K562 (cell line): ENCODE measurements at regions not wholly inside any gene's neighbourhood (a gene's known extent, or its start where the extent isn't known, plus 50 kb on each side); places are given as distances from the start of the nearest gene placed in this dataset.

Source experiments
- ATAC-seq: fragments of 200-7000 bp; cut with Tn5 transposase; 3 replicates; pipeline ENCODE4 v1.9.1; 2020; ENCODE audit warnings: moderate library complexity
- BruUV-seq: library from RNA; stranded (reverse); fragments of 400-500 nt; replicated peaks from 2 replicates; lab custom pipeline; 2021; lab: Mats Ljungman, UMichigan
- CTCF ChIA-PET: fragments of 300-600 bp; formaldehyde crosslinking; extraction: SDS; loops from one replicate; lab custom pipeline; 2021; ENCODE audit warnings: low intra/inter-chr PET ratio; lab: Yijun Ruan, JAX
- POLR2A ChIA-PET: fragments of 300-600, 350-650 bp; sonication (Branson Sonifier 250); formaldehyde crosslinking; extraction: SDS; loops from one replicate; lab custom pipeline; 2021; ENCODE audit warnings: antibody characterized with exemption, inconsistent platforms; lab: Yijun Ruan, JAX
- DNase-seq, 4 experiments: peaks; one replicate each; pipeline versions ENCODE4 v3.0.0 to v3.0.0-alpha.2; 2011 to 2018; ENCODE audit warnings: low spot score in 3 of 4, mixed read lengths in 3 of 4; ENCODE audit errors: extremely low read depth in 1 of 4
- FAIRE-seq: peaks from 2 replicates; lab custom pipeline; 2011; peaks lifted over from hg19 to GRCh38; lab: Jason Lieb, UNC
- H2AFZ ChIP-seq: 2 replicates; pipeline ENCODE4 v1.6.0; 2011; ENCODE audit warnings: low read depth, low read length, control low read depth, inconsistent platforms
- H3K27ac ChIP-seq: fragments of 200-600 bp; 3 replicates; pipeline ENCODE4 v1.8.0; 2011; ENCODE audit warnings: low read depth, mild to moderate bottlenecking, control low read depth, inconsistent platforms, low read length, moderate library complexity, mixed read lengths; ENCODE audit errors: extremely low read depth
- H3K27me3 ChIP-seq, 2 experiments: fragments of 300-600 bp in 1 of 2; 2 replicates in 1 of 2; 3 replicates in 1 of 2; pipeline versions ENCODE4 v1.6.0 to v1.8.0; 2011; ENCODE audit warnings: inconsistent platforms in 2 of 2, low read length in 2 of 2, mild to moderate bottlenecking in 1 of 2, mixed read lengths in 1 of 2, moderate library complexity in 1 of 2; ENCODE audit not compliant: control insufficient read depth in 2 of 2, insufficient read depth in 2 of 2
- H3K36me3 ChIP-seq: fragments of 300-600 bp; 3 replicates; pipeline ENCODE4 v1.8.0; 2011; ENCODE audit warnings: mild to moderate bottlenecking, low read length, inconsistent platforms; ENCODE audit not compliant: control insufficient read depth, insufficient read depth
- H3K4me1 ChIP-seq, 2 experiments: fragments of 200-600 bp in 1 of 2; replicated peaks in 1 of 2; 2 replicates in 1 of 2; 3 replicates in 1 of 2; pipeline versions ENCODE4 v1.5.1 to v1.8.0; 2011; ENCODE audit warnings: inconsistent platforms in 2 of 2, low read length in 2 of 2, mild to moderate bottlenecking in 1 of 2, mixed read lengths in 1 of 2, moderate library complexity in 1 of 2; ENCODE audit not compliant: control insufficient read depth in 2 of 2, insufficient read depth in 2 of 2
- H3K4me2 ChIP-seq: 2 replicates; pipeline ENCODE4 v1.6.1; 2011; ENCODE audit warnings: low read length, control low read depth, inconsistent platforms, mixed read lengths; ENCODE audit not compliant: insufficient read depth
- H3K4me3 ChIP-seq: fragments of 200-600 bp; sonication (generic), shearing (Covaris generic); 2 replicates; pipeline ENCODE4 v1.5.1; 2016; ENCODE audit warnings: control low read depth, inconsistent platforms
- H3K79me2 ChIP-seq: fragments of 200-600 bp; 3 replicates; pipeline ENCODE4 v1.8.0; 2011; ENCODE audit warnings: low read length, inconsistent platforms; ENCODE audit not compliant: control insufficient read depth, insufficient read depth
- H3K9ac ChIP-seq, 2 experiments: 2 replicates each; pipeline versions ENCODE4 v1.6.0 to v1.6.1; 2011; ENCODE audit warnings: low read depth in 2 of 2, low read length in 2 of 2, control low read depth in 1 of 2, inconsistent platforms in 1 of 2, mild to moderate bottlenecking in 1 of 2, mixed read lengths in 1 of 2; ENCODE audit not compliant: insufficient read depth in 1 of 2
- H3K9me1 ChIP-seq: one replicate; pipeline ENCODE4 v1.6.0; 2011; ENCODE audit warnings: inconsistent platforms, mild to moderate bottlenecking, low read length, moderate library complexity; ENCODE audit not compliant: control insufficient read depth, insufficient read depth
- H3K9me3 ChIP-seq: replicated peaks from 2 replicates; pipeline ENCODE4 v1.5.1; 2011; ENCODE audit warnings: low read depth, low read length, inconsistent platforms; ENCODE audit not compliant: control insufficient read depth, insufficient read depth
- H4K20me1 ChIP-seq: replicated peaks from 2 replicates; pipeline ENCODE4 v1.6.1; 2011; ENCODE audit warnings: low read length, inconsistent platforms, mixed read lengths; ENCODE audit not compliant: control insufficient read depth, insufficient read depth
- CBX1 ChIP-seq: sonication (generic); IDR thresholded peaks from 2 replicates; pipeline ENCODE4 v1.6.1; 2016; ENCODE audit warnings: antibody characterized with exemption, low read depth, mild to moderate bottlenecking
- FIP1L1 ChIP-seq: fragments of 200-400 bp; formaldehyde crosslinking; IDR thresholded peaks from 2 replicates; pipeline ENCODE4 v1.6.1; 2018; ENCODE audit warnings: mild to moderate bottlenecking, low read depth, low read length; ENCODE audit not compliant: poor library complexity, severe bottlenecking
- HDAC1 ChIP-seq, 2 experiments: fragments of 450-650 bp; IDR thresholded peaks; 2 replicates each; pipeline ENCODE4 v1.6.1; 2016 to 2017; ENCODE audit warnings: inconsistent platforms in 1 of 2, mild to moderate bottlenecking in 1 of 2, moderate library complexity in 1 of 2
- SREBF2 ChIP-seq: sonication (generic); formaldehyde crosslinking; IDR thresholded peaks from 2 replicates; pipeline ENCODE4 v1.4.0; 2020; ENCODE audit warnings: mild to moderate bottlenecking, missing genetic modification reagents
- ZNF609 ChIP-seq: sonication (generic); formaldehyde crosslinking; IDR thresholded peaks from 2 replicates; pipeline ENCODE4 v1.8.1; 2023; ENCODE audit warnings: missing genetic modification reagents, mild to moderate bottlenecking, borderline replicate concordance
- WGBS: fragments of 100-300 bp; shearing (Covaris generic); methylation state at CpG from one replicate; pipeline ENCODE4 v1.1.6; 2016; ENCODE audit warnings: low coverage, mixed read lengths; ENCODE audit not compliant: insufficient coverage; ENCODE audit errors: missing lambda C conversion rate; 5-methylcytosine and 5-hydroxymethylcytosine counted together
- in situ Hi-C: fragments of 300-500 bp; cut with MboI; formaldehyde crosslinking; loops from 4 replicates; pipeline ENCODE4 v1.15.0; 2018; ENCODE audit warnings: inconsistent platforms, mixed read lengths
- intact Hi-C: fragments of 100-400 bp; cut with micrococcal nuclease; formaldehyde crosslinking; loops from 2 replicates; pipeline ENCODE4 v1.14.2; 2022
- TF ChIP-seq, protein P1 (sequence below): sonication (generic); formaldehyde crosslinking; IDR thresholded peaks from 2 replicates; pipeline ENCODE4 v1.8.1; 2023; ENCODE audit warnings: mild to moderate bottlenecking, missing genetic modification reagents, moderate library complexity

DNA sequence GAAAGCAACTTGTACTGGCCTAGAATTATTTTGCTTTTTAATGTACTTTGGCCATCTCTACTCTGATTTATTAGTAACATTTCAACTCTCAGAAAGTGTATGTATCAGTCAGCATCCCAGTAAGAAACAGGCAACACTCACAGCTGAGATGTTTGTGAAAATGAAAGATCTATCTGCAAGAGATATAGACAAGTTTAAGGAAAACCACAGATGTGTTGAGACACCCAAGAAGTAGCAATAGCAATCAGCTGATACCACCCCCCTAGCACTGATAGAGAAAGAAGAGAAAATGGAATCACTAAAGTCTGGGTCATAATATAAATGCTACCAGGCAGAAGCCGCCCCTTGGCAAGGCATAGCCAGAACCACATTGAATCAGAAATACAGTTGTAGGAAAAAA is 372.0 kb downstream of the ARAP2 start:
- BruUV-seq, result no TSS peak
- POLR2A ChIA-PET, result no interaction called here
- FAIRE-seq (no peak), ATAC-seq (no peak), DNase-seq (no peak)
- Histone ChIP-seq H3K27ac (no peak overlapping the region), H3K4me2 (no peak overlapping the region), H3K9me1 (no peaks in the 10 kb centered on the region), H3K9ac (no peak overlapping the region), H3K27me3 (no peaks in the 10 kb centered on the region), H3K79me2 (no peaks in the 10 kb centered on the region), H4K20me1 (no peaks in the 10 kb centered on the region), H3K4me3 (no peak overlapping the region), H3K36me3 (no peaks in the 10 kb centered on the region), H3K4me1 (no peaks in the 10 kb centered on the region), H2AFZ (no peak overlapping the region), H3K9me3 (no peaks in the 10 kb centered on the region; the same call in 1 of the 2 replicates)
- intact Hi-C loops (no loop called here), in situ Hi-C loops (no loop called here)
- no peak for TF ChIP-seq SREBF2 (CRISPR knock-in tag)
- TF ChIP-seq ZNF609 (CRISPR knock-in tag), result no peak
- no peak for TF ChIP-seq FIP1L1
- TF ChIP-seq, protein P1, sequence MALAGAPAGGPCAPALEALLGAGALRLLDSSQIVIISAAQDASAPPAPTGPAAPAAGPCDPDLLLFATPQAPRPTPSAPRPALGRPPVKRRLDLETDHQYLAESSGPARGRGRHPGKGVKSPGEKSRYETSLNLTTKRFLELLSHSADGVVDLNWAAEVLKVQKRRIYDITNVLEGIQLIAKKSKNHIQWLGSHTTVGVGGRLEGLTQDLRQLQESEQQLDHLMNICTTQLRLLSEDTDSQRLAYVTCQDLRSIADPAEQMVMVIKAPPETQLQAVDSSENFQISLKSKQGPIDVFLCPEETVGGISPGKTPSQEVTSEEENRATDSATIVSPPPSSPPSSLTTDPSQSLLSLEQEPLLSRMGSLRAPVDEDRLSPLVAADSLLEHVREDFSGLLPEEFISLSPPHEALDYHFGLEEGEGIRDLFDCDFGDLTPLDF (CRISPR knock-in tag), result no peak
- TF ChIP-seq HDAC1 (IDR thresholded peaks at IDR 0.05), result no peak
- no peak for TF ChIP-seq CBX1
- CTCF ChIA-PET, result no interaction called here
- WGBS, result 0% methylated on average over 1 of the region's 1 CpG
